NCI-H2107 treated with DMSO at 0.1 percent for 48 hours (cell line): ENCODE measurements at regions not wholly inside any gene's neighbourhood (a gene's known extent, or its start where the extent isn't known, plus 50 kb on each side); places are given as distances from the start of the nearest gene placed in this dataset.
"Not testable (repeated sequence)": the region's sequence is repeated elsewhere in the genome, so short reads cannot be mapped to it uniquely, and the experiment has no call there.

Experiments
- DNase-seq: peaks from one replicate; lab custom pipeline; 2025; ENCODE audit not compliant: unreplicated experiment; lab: John Stamatoyannopoulos, UW

DNA sequence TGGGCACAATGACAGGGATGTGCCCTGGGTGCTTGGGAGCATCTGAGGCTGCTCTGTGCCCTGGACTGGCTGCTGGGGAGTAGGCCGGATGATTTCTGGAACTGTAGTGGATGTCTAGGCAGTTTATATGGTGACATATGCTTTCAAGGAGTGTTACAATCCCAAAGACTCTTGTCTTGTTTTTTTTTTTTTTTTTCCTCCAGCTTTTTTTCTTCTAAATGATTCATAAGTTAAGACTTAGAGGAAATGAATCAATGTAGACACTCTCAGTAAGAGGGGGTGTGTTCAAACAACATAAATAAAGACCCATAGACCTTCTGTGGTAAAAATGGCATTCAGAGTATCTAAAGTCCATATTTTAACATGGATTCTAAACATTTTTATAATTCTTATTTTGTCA lies 706.1 kb upstream of the GOLIM4 start:
- no peak for DNase-seq

- DNase-seq = no peak
These were observed 700.6 kb upstream of the GOLIM4 start for GRCh38 chr3:168796339-168796738.

DNA sequence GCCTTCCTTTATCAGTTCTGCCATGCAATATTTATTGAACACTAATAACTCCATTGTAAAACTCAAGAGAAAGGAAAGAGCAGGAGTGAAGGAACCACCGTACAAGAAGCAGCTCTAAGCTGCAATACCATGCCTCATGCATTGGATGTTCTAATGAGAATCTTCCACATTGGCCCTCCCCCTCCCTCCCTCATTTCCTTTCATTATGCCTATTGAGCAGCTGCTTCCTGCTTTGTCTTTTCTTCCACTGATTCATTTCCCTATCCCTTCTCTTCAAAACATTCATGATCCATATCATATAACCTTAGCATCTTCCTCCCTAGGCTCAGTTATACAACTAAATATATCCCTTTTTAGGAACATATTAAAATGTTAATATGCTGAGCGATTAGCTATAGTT lies 698.7 kb upstream of the GOLIM4 start:
- DNase-seq = no peak

GRCh38 chr3:168782193-168782592 lies 686.5 kb upstream of the GOLIM4 start:
- no peak for DNase-seq

- not testable (repeated sequence) for DNase-seq
These were observed 684.4 kb upstream of the GOLIM4 start for GRCh38 chr3:168779970-168780645.

DNA sequence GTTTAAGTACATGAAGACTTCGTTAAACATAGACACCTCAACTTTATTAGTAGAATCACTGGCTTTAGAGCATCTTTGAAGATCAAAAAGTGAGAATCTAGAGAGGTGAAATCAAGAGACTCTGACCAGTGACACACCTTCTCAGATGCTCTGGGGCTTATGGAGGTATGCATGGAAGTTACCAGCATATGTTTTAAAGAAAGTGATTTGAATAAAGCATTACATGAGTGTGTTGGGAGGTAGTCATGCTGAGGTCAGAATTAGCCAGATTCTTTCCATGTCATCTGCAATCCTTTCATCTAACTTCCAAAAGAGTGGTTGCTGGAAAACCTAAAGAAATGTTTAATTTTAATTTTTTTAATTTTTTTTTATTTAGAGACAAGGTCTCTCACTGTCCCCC lies 658.0 kb upstream of the GOLIM4 start:
- DNase-seq = no peak

DNA sequence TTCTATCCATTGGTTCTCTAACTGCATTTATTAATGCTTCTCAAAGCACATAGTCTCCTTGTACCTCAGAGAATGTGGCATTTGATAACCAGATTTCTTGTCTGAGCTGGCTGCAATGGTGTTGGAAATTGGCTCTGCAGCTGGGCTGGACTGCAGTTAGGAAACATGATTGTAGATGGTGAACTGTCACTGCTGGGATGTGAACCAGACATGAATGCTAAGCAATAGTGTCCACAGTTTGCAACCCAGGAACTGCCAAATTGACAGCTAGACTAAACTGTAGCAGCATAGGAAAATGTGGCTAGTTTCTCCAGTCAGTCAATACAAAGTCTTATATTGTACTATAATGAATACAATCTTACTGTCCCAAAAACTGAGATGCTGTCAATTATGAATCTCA lies 656.6 kb upstream of the GOLIM4 start:
- no peak for DNase-seq

- no peak for DNase-seq
These were observed 652.0 kb upstream of the GOLIM4 start for GRCh38 chr3:168747697-168748096.

- peak; percentile 67 for DNase-seq
These were observed 643.0 kb upstream of the GOLIM4 start for GRCh38 chr3:168738527-168739325.

DNA sequence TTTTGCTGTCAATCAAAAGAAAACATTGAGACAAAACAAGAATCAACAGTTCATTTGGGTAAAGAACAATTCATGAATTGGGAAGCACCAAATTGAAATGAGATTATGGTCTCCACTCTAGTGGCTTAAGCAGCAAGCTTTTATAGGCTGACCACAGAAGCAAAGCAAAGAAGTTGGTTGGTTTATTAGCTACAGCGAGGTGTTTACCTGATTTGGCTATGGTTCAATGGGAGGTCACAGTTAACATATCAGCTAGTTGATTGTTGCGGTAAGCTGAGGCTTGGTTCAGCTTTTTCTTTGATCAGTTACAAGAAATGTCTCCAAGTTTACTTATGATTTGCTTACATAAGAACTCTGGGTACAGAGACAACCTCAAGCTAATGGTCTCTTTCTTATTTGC lies 640.5 kb upstream of the GOLIM4 start:
- DNase-seq = no peak

- no peak for DNase-seq
These were observed 634.3 kb upstream of the GOLIM4 start for GRCh38 chr3:168730073-168730472.

- DNase-seq = no peak
These were observed 626.4 kb upstream of the GOLIM4 start for GRCh38 chr3:168722091-168722490.

GRCh38 chr3:168714609-168715240 lies 619.0 kb upstream of the GOLIM4 start:
- DNase-seq = no peak

- DNase-seq = peak; percentile 47
These were observed 613.3 kb upstream of the GOLIM4 start for GRCh38 chr3:168709073-168709472.

DNA sequence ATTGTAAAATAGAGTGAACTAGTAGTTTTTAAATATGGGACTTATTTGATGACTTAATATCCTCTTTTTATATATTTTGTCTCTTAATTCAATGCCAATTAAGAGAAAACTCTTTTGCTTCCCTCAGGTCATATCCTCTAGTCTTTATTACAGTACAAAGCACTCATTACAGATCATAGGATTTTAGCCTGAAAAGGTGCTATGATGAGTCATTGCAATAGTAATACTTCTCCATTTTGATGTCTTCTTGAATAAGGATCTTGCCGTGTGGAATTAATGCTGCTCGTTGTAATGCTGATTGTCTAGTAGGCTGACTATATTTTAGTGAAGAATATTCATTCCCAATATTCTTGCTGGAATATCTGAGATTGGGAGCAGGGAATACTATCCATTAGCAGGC lies 612.2 kb upstream of the GOLIM4 start:
- DNase-seq = no peak

DNA sequence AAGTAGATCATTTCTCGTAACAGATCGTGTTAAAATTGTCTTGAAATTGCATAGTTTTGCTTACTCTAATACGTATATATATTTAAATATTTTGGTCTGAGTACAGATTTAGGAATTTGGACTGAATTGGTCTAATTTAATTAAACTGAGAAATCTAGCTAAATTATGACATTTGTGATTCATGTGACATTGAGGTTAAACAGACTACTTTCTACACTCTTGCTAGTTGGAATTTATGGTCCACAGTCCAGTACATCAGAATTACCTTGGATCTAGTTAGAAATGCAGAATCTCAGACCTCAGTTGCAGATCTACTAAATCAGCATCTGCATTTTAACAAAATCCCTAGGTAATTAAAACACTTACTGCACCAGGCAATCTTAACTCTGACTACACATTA lies 609.7 kb upstream of the GOLIM4 start:
- no peak for DNase-seq

DNA sequence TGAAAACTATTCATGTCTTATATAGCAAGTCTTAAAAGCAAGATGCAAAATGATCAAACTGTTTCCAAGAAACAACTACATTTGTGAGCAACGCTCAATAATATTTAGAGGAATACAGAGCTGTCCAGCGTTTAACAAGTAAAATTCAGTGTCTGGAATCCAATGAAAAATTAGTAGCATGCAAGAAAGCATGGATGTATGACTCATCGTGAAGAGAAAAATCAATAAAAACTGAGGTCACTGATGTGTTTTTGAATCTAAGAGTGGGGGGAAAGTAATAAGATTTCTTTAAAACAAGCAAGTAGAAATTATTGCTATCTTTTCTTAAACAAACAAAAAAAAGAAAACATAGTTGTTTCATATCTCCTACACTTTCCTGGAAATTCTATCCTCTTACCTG lies 600.3 kb upstream of the GOLIM4 start:
- no peak for DNase-seq

- DNase-seq = no peak
These were observed 598.1 kb upstream of the GOLIM4 start for GRCh38 chr3:168693870-168694269.

DNA sequence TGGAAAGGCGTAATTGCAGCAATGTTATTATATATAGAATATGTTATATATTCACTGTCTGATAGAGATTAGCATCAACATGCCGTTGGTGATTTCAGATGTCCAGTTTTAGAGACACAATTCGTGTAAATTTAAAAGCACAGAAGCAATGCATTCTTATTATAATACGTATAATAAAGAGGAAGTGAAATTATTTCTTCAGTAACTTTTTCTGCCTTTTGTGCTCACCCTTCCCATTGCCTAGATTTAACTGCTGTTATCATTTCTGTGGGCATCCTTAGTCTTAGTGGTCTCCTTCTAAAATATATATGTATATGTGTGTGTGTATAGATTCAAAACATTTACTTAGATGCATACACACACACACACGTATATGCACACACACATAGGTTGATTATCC lies 592.5 kb upstream of the GOLIM4 start:
- no peak for DNase-seq

GRCh38 chr3:168684519-168684918 lies 588.8 kb upstream of the GOLIM4 start:
- no peak for DNase-seq

DNA sequence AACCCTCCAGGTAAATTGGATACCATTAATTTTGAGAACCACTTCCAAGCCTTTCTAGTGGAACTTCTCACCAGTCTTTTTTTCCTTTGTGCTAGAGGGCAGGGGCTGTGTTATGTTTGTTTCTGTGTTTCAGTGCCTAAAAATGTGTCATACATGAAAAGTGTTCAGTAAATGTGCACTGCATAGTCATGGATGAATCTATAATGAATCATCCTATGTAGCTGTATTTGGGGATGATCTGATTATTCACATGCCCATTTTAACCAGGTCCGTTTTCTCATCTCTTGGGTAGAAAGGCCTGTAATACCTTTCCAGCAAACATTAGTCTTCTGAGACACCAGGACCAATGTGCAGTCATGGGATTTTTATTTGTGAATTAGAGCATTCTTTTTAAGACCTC lies 583.0 kb upstream of the GOLIM4 start:
- DNase-seq = no peak

GRCh38 chr3:168671091-168671490 lies 575.4 kb upstream of the GOLIM4 start:
- no peak for DNase-seq
